ENCODE measurements at regions not wholly inside any gene's neighbourhood (a gene's known extent, or its start where the extent isn't known, plus 50 kb on each side); places are given as distances from the start of the nearest gene placed in this dataset.
"Not testable (repeated sequence)": the region's sequence is repeated elsewhere in the genome, so short reads cannot be mapped to it uniquely, and the experiment has no call there.

GRCh38 chr2:18959952-18960717 is 370.8 kb upstream of the NT5C1B start:
- DNase-seq (ENCODE audit: low read depth in 4 of 4, low spot score in 2 of 4): no peak

GRCh38 chr2:18959200-18959599 is 369.8 kb upstream of the NT5C1B start:
- no peak for DNase-seq (ENCODE audit: low read depth in 4 of 4, low spot score in 2 of 4)

GRCh38 chr2:18957909-18958308 is 368.5 kb upstream of the NT5C1B start:
- DNase-seq (ENCODE audit: low read depth in 4 of 4, low spot score in 2 of 4): no peak

GRCh38 chr2:18950361-18950851 is 361.0 kb upstream of the NT5C1B start:
- DNase-seq (ENCODE audit: low read depth in 4 of 4, low spot score in 2 of 4): no peak

- DNase-seq (ENCODE audit: low read depth in 4 of 4, low spot score in 2 of 4): no peak
Observed at GRCh38 chr2:18949871-18950270, 360.5 kb upstream of the NT5C1B start.

GRCh38 chr2:18940184-18940583 is 350.8 kb upstream of the NT5C1B start:
- no peak for DNase-seq (ENCODE audit: low read depth in 4 of 4, low spot score in 2 of 4)

- DNase-seq (ENCODE audit: low read depth in 4 of 4, low spot score in 2 of 4): not testable (repeated sequence)
Observed at GRCh38 chr2:18939740-18940139, 350.4 kb upstream of the NT5C1B start.

GRCh38 chr2:18934886-18935285 is 345.5 kb upstream of the NT5C1B start:
- no peak for DNase-seq (ENCODE audit: low read depth in 4 of 4, low spot score in 2 of 4)

GRCh38 chr2:18932853-18933252 is 343.5 kb upstream of the NT5C1B start:
- DNase-seq (ENCODE audit: low read depth in 4 of 4, low spot score in 2 of 4): no peak

- DNase-seq (ENCODE audit: low read depth in 4 of 4, low spot score in 2 of 4): no peak
Observed at GRCh38 chr2:18930971-18931370, 341.6 kb upstream of the NT5C1B start.

- DNase-seq (ENCODE audit: low read depth in 4 of 4, low spot score in 2 of 4): no peak
Observed at GRCh38 chr2:18927525-18928232, 338.3 kb upstream of the NT5C1B start.

- DNase-seq (ENCODE audit: low read depth in 4 of 4, low spot score in 2 of 4): no peak
Observed at GRCh38 chr2:18926631-18927524, 337.5 kb upstream of the NT5C1B start.

- no peak for DNase-seq (ENCODE audit: low read depth in 4 of 4, low spot score in 2 of 4)
Observed at GRCh38 chr2:18925296-18925695, 335.9 kb upstream of the NT5C1B start.

GRCh38 chr2:18924886-18925285 is 335.5 kb upstream of the NT5C1B start:
- DNase-seq (ENCODE audit: low read depth in 4 of 4, low spot score in 2 of 4): no peak

GRCh38 chr2:18924386-18924785 is 335.0 kb upstream of the NT5C1B start:
- no peak for DNase-seq (ENCODE audit: low read depth in 4 of 4, low spot score in 2 of 4)

GRCh38 chr2:18922276-18922675 is 332.9 kb upstream of the NT5C1B start:
- DNase-seq (ENCODE audit: low read depth in 4 of 4, low spot score in 2 of 4): no peak

- no peak for DNase-seq (ENCODE audit: low read depth in 4 of 4, low spot score in 2 of 4)
Observed at GRCh38 chr2:18918280-18918679, 328.9 kb upstream of the NT5C1B start.

GRCh38 chr2:18915227-18915626 is 325.9 kb upstream of the NT5C1B start:
- no peak for DNase-seq (ENCODE audit: low read depth in 4 of 4, low spot score in 2 of 4)

GRCh38 chr2:18913512-18913911 is 324.1 kb upstream of the NT5C1B start:
- DNase-seq (ENCODE audit: low read depth in 4 of 4, low spot score in 2 of 4): no peak

GRCh38 chr2:18912225-18912888 is 323.0 kb upstream of the NT5C1B start:
- DNase-seq (ENCODE audit: low read depth in 4 of 4, low spot score in 2 of 4): no peak

Data from left renal cortex interstitium (tissue), 4 donors.